ENCODE measurements at regions not wholly inside any gene's neighbourhood (a gene's known extent, or its start where the extent isn't known, plus 50 kb on each side); places are given as distances from the start of the nearest gene placed in this dataset.

DNA sequence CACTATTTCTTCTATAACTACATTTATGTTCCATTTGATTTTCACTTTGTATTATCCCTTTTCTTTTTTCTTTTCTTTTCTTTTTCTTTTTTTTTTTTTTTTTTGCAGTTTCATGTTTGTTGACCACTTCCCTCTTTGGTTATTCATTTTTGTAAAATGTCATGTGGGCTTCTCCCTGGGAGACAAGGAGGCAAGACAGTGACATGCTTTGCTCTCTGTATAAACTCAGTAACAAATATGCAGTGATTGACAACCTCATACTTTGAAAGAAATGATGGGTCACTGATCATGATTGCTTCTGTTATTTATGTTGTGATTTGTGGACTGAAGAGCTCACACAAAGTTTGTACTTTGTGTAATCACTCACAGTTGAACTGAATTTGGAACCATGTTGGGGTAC lies 90.2 kb upstream of the ABI1 start:
- TF ChIP-seq ZKSCAN5 (CRISPR knock-in tag; IDR thresholded peaks at IDR 0.05): no peak
- no peak for TF ChIP-seq HNRNPK (IDR thresholded peaks at IDR 0.05; ENCODE audit: low read depth, low read length, poor library complexity, severe bottlenecking)
- no peak for TF ChIP-seq HCFC1 (IDR thresholded peaks at IDR 0.05; ENCODE audit: low read depth, low read length)
- no peak for TF ChIP-seq SP1 (IDR thresholded peaks at IDR 0.05)
- TF ChIP-seq SP1 (CRISPR knock-in tag; IDR thresholded peaks at IDR 0.05): no peak
- TF ChIP-seq, protein P1, sequence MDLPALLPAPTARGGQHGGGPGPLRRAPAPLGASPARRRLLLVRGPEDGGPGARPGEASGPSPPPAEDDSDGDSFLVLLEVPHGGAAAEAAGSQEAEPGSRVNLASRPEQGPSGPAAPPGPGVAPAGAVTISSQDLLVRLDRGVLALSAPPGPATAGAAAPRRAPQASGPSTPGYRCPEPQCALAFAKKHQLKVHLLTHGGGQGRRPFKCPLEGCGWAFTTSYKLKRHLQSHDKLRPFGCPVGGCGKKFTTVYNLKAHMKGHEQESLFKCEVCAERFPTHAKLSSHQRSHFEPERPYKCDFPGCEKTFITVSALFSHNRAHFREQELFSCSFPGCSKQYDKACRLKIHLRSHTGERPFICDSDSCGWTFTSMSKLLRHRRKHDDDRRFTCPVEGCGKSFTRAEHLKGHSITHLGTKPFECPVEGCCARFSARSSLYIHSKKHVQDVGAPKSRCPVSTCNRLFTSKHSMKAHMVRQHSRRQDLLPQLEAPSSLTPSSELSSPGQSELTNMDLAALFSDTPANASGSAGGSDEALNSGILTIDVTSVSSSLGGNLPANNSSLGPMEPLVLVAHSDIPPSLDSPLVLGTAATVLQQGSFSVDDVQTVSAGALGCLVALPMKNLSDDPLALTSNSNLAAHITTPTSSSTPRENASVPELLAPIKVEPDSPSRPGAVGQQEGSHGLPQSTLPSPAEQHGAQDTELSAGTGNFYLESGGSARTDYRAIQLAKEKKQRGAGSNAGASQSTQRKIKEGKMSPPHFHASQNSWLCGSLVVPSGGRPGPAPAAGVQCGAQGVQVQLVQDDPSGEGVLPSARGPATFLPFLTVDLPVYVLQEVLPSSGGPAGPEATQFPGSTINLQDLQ (CRISPR knock-in tag; IDR thresholded peaks at IDR 0.05): no peak
- no peak for TF ChIP-seq ZNF775 (CRISPR knock-in tag; IDR thresholded peaks at IDR 0.05; ENCODE audit: borderline replicate concordance)
